ENCODE measurements at regions not wholly inside any gene's neighbourhood (a gene's known extent, or its start where the extent isn't known, plus 50 kb on each side); places are given as distances from the start of the nearest gene placed in this dataset.

DNA sequence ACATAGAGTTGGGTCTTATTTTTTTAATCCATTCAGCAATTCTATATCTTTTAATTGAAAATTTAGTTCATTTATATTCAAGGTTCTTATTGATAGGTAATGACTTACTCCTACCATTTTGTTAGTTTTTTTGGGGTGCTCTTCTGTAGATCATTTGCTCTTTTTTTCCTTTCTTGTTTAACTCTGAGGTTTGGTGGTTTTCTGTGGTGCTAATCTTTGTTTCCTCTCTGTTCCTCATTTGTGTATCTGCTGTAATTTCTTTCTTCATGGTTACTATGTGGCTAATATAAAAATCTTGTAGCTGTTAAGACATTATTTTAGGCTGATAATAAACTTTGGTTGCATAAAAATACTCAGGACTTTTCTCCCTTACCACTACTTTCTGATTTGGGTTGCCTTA, 181.6 kb upstream of the DMRTA1 start:
- TF ChIP-seq, protein P1, sequence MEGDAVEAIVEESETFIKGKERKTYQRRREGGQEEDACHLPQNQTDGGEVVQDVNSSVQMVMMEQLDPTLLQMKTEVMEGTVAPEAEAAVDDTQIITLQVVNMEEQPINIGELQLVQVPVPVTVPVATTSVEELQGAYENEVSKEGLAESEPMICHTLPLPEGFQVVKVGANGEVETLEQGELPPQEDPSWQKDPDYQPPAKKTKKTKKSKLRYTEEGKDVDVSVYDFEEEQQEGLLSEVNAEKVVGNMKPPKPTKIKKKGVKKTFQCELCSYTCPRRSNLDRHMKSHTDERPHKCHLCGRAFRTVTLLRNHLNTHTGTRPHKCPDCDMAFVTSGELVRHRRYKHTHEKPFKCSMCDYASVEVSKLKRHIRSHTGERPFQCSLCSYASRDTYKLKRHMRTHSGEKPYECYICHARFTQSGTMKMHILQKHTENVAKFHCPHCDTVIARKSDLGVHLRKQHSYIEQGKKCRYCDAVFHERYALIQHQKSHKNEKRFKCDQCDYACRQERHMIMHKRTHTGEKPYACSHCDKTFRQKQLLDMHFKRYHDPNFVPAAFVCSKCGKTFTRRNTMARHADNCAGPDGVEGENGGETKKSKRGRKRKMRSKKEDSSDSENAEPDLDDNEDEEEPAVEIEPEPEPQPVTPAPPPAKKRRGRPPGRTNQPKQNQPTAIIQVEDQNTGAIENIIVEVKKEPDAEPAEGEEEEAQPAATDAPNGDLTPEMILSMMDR (IDR thresholded peaks at IDR 0.05; ENCODE audit: low read depth, low read length): no peak
- H3K4me3 ChIP-seq (ENCODE audit: low read depth, low read length): no peak overlapping the region

DNA sequence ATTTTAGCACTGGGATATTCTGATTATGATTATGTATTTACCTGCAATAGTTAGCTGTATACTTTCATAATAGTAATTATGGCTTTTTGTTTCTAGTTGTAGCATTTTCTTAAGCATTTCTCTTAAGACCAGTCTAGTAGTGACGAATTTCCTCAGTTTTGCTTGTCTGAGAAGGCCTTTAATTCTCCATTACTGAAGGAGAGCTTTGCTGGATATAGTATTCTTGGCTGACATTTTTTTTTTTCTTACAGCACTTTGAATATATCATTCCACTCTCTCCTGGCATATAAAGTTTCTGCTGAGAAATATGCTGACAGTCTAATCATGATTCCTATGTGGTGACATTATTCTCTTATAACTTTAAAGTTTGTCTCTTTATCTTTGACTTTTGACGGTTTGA, 181.1 kb upstream of the DMRTA1 start:
- TF ChIP-seq, protein P1 (IDR thresholded peaks at IDR 0.05; ENCODE audit: low read depth, low read length): no peak
- H3K4me3 ChIP-seq (ENCODE audit: low read depth, low read length): no peak overlapping the region

DNA sequence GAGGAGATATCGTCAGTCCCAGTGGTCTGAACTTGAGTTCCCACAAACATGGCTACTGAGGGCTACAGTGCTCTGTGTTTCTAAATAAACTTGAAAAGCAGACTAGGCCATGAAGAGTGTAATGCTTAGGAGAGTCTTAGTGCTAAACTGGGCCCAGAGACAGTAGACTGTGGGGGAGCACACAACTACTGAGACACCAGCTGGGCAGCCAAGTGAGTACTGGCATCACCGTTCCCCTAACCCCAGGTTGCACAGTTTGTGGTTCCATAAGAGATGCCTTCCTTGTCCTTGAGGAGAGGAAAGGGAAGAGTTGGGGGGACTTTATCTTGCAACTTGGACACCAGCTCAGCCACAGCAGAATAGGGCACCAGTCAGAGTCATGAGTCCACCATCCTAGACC, 172.1 kb upstream of the DMRTA1 start:
- TF ChIP-seq, protein P1 (IDR thresholded peaks at IDR 0.05; ENCODE audit: low read depth, low read length): no peak

DNA sequence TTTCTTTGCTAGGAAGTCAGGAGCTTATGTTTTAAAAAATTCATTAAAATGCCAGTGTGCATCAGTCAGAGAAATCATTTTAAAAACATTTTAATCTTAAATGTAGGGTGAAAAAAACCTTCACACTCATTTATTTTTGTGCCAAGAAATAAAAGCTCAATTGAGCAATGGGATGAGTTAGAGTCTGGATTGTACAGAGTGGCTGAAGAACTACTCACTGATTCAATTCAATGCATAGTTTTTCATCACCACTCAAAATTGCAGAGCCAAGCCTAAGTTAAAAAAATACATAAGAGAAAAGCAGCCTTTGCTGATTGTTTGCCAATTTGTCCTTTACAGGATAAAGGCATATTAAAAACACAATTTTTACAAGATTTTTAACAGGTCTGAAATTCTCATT, 168.2 kb upstream of the DMRTA1 start:
- TF ChIP-seq, protein P1 (IDR thresholded peaks at IDR 0.05; ENCODE audit: low read depth, low read length): no peak

More for the DNA sequence above, 172.1 kb upstream of the DMRTA1 start:
- H3K4me3 ChIP-seq (ENCODE audit: low read depth, low read length): no peak overlapping the region

DNA sequence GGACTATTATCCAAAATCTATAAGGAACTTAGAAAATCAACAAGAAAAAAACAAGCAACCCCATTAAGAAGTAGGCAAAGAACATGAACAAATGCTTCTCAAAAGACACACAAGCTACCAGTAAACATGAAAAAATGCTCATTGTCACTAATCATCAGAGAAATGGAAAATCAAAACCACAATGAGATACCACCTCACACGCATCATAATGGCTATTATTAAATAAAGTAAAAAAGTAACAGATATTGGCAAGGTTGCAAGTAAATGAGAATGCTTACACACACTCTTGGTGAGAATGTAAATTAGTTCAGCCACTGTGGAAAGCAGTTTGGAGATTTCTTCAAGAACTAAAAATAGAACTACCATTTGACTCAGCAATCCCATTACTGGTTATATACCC, 167.0 kb upstream of the DMRTA1 start:
- no peak overlapping the region for H3K4me3 ChIP-seq (ENCODE audit: low read depth, low read length)
- TF ChIP-seq, protein P1 (IDR thresholded peaks at IDR 0.05; ENCODE audit: low read depth, low read length): no peak

More for the DNA sequence above, 168.2 kb upstream of the DMRTA1 start:
- no peak overlapping the region for H3K4me3 ChIP-seq (ENCODE audit: low read depth, low read length)

DNA sequence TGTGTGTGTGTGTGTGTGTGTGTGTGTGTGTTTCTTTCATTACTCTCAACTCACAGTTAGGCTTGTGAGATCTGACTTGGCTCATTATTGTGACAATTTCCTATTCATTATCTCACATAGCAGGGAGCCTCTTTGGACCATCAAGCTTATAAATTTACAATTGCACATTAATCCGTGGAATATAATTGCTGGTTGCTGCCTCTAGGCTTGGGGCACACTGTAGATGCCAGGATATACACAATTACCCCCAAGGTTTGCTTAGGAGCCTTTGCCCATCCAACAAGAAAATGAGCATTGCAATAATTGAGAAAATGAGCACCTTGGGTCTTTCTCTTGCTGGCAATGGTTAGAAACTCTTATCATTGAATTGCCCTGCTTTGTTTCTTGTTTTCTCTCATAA, 161.6 kb upstream of the DMRTA1 start:
- H3K4me3 ChIP-seq (ENCODE audit: low read depth, low read length): no peak overlapping the region
- TF ChIP-seq, protein P1 (IDR thresholded peaks at IDR 0.05; ENCODE audit: low read depth, low read length): no peak

DNA sequence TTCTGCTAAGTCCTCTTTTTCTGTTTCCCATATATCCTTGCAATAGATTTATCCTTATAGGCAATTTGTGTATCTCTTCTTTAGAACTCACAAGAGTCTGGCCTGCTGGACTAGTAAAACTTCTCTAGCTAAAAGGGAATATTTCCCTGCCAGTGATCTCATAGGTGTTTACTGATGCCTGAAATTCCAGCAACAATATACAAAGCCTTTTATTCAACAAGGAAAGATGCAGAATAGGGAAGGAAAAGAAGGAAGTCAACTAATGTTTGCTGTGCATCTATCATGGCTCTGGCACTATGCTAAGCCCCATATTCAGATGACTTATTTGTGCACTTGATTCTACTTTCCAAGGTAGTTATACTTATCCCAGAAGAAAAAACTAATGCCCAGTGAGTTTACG, 160.0 kb upstream of the DMRTA1 start:
- TF ChIP-seq, protein P1 (IDR thresholded peaks at IDR 0.05; ENCODE audit: low read depth, low read length): no peak
- H3K4me3 ChIP-seq (ENCODE audit: low read depth, low read length): no peak overlapping the region

All from WI38 (cell line).